AG09309 (cell line): ENCODE measurements at regions not wholly inside any gene's neighbourhood (a gene's known extent, or its start where the extent isn't known, plus 50 kb on each side); places are given as distances from the start of the nearest gene placed in this dataset.

ENCODE experiments used
- DNase-seq: peaks from one replicate; pipeline ENCODE4 v3.0.0-alpha.2; 2010; ENCODE audit warnings: low read depth
- H3K4me3 ChIP-seq: 2 replicates; pipeline ENCODE4 v1.5.1; 2011; ENCODE audit warnings: mild to moderate bottlenecking, low read depth, low read length, moderate library complexity; ENCODE audit not compliant: control insufficient read depth
- CTCF ChIP-seq: IDR thresholded peaks from 2 replicates; pipeline ENCODE4 v1.5.1; 2011; ENCODE audit warnings: mild to moderate bottlenecking, low read depth, low read length, inconsistent platforms; ENCODE audit not compliant: insufficient read depth, control insufficient read depth; ENCODE audit errors: missing control alignments

DNA sequence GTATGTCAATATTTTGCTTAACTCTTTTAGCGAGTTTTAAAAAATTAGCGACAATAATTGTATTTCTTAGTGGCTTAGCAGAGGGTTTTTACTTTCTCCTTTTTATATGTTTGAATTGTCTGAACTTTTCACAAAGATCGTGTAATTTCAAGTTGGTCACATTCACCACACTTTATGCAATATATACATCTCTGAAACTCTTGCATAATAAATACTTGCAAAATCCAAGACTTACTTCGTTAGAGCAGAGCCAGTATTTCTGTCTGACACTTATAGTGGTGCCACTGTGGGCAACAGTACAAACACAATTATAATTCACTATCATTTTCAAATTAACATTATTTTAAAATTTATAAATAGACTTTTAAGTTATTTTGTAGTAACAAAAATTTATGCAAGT is 62.0 kb downstream of the SUCNR1 start:
- no peak overlapping the region for H3K4me3 ChIP-seq
- no peak for DNase-seq
- TF ChIP-seq CTCF = no peak

DNA sequence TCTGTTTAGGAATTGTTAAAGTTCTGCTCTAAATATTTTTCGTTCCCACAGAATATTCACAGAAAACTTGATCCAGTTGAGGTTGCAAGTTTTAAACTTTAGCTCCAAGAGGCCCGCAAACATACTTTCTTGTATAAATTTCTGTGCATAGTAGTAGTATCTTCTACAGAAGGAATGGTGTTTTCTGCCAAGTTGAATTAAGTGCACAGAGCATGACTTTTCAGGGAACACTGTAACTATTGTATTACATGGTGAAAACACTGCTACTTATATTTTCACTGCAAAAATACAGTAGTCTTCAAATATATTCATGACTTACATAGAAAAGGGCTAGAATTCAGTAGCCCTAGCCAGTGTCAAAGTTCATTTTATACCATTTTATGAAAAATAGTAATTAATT is 67.0 kb downstream of the SUCNR1 start:
- no peak for TF ChIP-seq CTCF
- no peak for DNase-seq
- H3K4me3 ChIP-seq = no peak overlapping the region

DNA sequence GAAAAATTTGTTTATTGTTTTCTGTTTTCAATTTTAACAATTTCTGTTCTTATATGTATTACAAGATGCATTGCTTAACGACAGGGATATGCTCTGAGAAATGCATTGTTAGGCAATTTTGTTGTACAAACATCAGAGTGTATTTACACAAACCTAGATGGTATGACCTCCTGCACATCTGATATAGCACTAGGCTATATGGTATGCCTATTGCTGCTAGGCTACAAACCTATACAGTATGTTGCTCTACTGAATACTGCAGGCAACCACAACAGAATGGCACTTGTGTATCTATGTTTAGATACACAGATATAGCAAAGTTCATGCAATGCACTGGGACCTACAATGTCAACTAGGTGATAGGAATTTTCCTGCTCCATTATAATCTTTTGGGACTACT is 70.1 kb downstream of the SUCNR1 start:
- H3K4me3 ChIP-seq = no peak overlapping the region
- no peak for DNase-seq
- no peak for TF ChIP-seq CTCF

DNA sequence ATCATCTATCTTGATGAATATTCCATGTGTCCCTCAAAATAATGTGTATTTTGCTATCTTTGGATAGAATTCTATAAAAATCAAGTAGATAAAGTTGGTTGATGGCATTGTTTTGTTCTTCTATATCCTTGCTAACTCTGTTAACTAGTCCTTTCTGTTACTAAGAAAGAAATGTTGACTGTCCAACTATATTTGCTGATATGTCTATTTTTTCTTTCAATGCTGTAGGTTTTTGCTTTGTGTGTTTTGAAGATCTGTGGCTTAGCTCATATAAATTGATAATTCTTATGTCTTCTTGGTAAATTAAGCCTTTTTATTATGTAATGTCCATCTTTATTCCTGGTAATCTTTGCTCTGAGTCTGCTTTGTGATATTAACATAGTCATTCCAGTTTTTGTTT is 70.9 kb downstream of the SUCNR1 start:
- H3K4me3 ChIP-seq = no peak overlapping the region
- no peak for TF ChIP-seq CTCF
- DNase-seq = no peak

DNA sequence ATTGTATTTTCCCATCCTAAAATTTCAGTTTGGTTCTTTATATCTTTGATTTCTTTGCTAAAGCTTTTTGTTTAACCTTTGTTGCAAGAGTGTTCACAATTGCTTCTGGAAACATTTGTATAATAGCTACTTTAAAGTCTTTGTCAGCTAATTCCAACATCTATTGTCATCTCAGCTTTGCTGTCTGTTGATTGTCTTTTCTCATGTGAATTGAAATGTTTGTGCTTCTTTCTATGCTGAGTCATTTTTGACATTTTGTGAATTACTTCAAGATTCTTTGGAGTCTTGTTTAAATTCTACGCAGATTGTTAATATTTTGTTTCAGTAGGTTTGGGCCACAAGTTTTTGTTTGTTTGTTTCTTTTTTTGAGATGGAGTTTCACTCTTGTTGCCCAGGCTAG is 73.2 kb downstream of the SUCNR1 start:
- no peak for TF ChIP-seq CTCF
- no peak overlapping the region for H3K4me3 ChIP-seq
- no peak for DNase-seq

- no peak for DNase-seq
Measured at GRCh38 chr3:151949706-151950105, 76.3 kb downstream of the SUCNR1 start.

More at GRCh38 chr3:151949706-151950105, 76.3 kb downstream of the SUCNR1 start:
- H3K4me3 ChIP-seq = no peak overlapping the region
- no peak for TF ChIP-seq CTCF
